NCI-H2196 treated with DMSO at 0.1 percent for 48 hours (cell line): ENCODE measurements at regions not wholly inside any gene's neighbourhood (a gene's known extent, or its start where the extent isn't known, plus 50 kb on each side); places are given as distances from the start of the nearest gene placed in this dataset.
"Not testable (repeated sequence)": the region's sequence is repeated elsewhere in the genome, so short reads cannot be mapped to it uniquely, and the experiment has no call there.

Experiments used
- DNase-seq: peaks from one replicate; lab custom pipeline; 2025; ENCODE audit not compliant: unreplicated experiment; lab: John Stamatoyannopoulos, UW

DNA sequence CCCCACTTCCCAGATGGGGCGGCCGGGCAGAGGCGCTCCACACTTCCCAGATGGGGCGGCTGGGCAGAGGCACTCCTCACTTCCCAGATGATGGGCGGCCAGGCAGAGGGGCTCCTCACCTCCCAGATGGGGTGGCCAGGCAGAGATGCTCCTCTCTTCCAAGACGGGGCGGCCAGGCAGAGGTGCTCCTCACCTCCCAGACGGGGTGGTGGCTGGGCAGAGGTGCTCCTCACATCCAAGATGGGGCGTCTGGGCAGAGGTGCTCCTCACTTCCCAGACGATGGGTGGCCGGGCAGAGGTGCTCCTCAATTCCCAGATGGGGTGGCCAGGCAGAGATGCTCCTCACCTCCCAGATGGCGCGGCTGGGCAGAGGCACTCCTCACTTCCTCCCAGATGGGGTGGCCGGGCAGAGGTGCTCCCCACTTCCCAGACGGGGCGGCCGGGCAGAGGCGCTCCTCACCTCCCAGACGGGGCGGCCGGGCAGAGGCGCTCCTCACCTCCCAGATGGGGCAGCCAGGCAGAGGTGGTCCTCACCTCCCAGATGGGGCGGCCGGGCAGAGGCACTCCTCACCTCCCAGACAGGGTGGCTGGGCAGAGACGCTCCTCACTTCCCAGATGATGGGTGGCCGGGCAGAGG, 275.2 kb downstream of the LIPI start:
- DNase-seq, result not testable (repeated sequence)

DNA sequence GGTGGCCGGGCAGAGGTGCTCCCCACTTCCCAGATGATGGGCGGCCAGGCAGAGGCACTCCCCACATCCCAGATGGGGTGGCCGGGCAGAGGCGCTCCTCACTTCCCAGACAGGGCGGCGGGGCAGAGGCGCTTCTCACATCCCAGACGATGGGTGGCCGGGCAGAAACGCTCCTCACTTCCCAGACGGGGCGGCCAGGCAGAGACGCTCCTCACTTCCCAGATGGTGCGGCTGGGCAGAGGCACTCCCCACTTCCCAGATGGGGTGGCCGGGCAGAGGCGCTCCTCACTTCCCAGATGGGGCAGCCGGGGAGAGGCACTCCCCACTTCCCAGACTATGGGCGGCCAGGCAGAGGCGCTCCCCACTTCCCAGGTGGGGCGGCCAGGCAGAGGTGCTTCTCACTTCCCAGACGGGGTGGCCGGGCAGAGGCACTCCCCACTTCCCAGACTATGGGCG, 275.8 kb downstream of the LIPI start:
- not testable (repeated sequence) for DNase-seq

DNA sequence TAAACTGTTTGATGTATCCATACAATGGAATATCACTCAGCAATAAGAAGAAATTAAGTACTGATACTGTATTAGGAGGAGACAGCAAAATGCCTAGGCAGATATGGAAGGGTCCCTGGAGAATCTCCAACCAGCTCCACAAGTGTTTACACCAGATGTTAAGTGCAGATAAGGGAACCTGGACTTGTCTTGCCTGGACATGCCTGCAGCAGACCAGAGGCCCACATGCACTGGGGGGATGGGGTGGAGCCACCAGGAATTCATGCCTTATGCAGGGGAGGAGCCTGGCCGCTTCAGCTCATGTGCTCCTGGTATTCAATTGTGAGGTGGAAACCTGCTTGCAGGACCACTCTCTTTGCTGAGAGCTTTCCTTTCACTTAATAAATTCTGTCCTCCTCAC, 287.6 kb downstream of the LIPI start:
- not testable (repeated sequence) for DNase-seq

DNA sequence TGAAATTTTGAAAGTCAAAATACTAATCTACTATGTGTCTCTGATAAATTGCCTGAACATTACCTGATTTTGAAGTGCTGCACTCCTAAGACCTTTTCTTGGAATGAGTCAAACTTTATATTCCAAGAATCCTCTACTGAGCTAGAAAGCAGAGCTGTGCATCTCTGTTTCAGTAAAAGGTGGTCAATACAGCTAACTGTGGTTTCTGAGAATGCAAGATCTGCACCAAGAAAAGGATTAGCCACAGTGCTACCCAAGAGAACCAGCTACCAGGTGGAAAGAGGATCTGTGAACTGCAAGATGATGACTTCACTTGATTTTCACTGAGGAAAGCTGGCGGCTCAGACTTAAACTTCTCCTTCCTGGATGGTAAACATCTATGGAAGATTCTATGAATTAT, 289.3 kb downstream of the LIPI start:
- not testable (repeated sequence) for DNase-seq

DNA sequence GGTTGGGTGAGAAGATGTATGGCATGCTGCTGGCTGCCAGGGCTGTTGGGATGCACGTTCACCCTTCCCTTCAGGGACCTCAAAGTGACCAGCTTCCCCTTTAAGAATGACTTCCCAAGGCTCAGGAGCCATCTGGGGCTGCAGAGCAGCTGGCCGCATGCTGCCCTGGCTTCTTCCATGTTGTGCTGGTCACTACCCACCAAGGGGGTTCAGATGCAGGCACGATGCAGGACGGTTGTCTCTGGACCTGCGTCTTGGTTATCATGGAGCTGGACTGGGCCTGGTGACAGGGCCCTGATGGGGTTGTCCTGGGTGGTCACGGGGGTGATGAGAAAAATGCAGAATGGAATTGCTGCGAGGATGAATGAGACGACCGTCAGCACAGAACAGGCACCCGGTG, 297.8 kb downstream of the POTED start:
- DNase-seq, result not testable (repeated sequence)

DNA sequence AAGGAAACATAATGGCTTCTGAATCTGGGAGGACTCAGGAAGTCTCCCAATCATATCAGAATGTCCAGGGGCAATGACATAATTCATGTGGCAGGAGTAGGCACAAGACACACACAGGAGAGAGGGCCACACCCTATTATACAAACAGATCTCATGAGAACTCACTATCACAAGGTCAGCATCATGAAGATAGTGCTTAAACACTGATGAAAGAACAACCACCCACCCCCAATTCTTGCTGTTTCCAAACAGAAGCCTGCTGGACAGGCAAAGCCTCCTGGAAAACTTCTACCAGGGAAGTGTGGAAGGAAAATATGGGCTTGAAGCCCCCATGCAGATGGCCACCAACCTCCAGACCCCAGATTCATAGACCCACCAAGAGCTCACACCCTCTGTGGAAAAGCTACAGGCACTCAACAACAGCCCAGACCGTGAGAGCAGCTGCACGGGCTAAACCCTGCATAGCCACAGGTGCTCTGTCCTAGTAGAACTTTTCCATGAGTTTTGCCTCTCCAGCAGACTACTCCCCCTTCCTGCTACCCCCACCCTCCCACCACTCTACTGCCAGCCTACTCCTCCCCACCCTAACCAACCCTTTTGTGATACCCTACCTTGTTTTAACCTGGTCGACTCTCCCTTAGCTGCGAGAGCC, 287.1 kb downstream of the POTED start:
- DNase-seq, result not testable (repeated sequence)

DNA sequence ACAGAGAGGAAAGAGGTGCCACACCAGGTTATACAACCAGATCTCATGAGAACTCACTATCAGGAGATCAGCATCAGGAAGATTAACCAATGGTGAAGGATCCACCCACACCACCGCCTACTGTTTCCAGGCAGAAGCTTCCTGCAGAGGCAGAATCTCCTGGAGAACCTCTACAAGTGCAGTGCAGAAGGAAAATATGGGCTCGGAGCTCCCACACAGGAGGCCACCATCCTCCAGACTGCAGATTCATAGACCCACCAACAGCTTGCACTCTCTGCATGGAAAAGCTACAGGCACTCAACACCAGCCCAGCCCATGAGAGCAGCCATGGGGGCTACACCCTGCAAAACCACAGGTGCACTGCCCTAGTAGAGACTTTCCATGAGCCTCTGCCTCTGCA, 284.0 kb downstream of the POTED start:
- not testable (repeated sequence) for DNase-seq

DNA sequence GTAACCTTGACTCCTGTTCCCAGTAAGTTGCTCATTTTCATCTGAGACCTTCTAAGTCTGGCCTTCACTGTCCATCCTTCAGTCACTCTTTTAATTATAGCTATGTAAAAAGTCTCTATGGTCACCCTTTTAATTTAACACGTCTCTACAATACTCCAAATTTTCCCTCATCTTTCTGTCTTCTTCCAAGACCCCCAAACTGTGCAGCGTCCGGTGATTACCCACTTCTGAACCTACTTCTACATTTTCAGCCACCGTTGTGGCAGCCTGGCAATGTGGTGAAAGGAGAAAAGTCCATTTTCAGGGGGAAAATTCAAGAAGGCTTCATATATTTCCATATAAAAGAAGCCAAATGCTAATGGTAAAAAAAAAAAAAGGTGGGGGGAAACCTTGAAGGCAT, 283.4 kb downstream of the POTED start:
- not testable (repeated sequence) for DNase-seq

DNA sequence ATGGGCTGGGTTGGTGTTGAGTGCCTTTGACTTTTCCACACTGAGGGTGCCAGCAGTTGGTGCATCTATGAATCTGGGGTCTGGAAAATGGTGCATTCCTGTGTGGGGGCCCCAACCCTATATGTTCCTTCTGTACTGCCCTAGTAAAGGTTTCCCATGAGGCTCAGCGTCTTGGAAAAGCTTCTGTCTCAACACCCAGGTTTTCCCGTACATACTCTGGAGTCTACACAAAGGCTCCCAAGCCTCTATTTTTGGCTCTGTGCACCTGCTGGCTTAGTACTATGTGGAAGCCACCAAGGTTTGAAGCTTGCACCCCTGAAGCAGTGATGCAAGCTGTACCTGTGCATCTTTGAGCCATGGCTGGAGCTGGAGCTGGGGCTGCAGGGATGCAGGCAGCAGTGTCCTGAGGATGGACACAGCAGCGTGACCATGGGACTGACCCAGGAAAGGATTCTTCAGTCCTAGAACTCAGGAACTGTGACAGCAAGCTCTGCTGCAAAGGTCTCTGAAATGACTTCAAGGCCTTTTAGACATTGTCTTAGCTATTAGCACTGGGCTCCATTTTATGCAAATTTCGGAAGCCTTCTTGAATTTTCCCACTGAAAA, 282.7 kb downstream of the POTED start:
- not testable (repeated sequence) for DNase-seq

DNA sequence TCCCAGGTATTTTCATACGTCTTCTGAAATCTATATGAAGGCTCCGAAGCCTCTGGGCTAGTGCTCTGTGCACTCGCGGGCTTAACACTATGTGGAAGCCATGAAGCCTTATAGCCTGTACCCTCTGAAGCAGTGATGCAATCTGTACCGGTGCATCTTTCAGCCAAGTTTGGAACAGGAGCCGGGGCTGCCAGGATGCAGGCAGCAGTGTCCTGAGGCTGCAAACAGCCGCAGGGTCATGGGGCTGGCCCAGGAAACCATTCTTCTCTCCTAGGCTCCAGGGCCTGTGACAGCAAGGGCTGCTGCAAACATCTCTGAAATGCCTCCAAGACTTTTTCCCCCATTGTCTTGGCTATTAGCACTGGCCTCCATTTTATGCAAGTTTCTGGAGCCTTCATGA, 279.6 kb downstream of the POTED start:
- DNase-seq, result not testable (repeated sequence)

DNA sequence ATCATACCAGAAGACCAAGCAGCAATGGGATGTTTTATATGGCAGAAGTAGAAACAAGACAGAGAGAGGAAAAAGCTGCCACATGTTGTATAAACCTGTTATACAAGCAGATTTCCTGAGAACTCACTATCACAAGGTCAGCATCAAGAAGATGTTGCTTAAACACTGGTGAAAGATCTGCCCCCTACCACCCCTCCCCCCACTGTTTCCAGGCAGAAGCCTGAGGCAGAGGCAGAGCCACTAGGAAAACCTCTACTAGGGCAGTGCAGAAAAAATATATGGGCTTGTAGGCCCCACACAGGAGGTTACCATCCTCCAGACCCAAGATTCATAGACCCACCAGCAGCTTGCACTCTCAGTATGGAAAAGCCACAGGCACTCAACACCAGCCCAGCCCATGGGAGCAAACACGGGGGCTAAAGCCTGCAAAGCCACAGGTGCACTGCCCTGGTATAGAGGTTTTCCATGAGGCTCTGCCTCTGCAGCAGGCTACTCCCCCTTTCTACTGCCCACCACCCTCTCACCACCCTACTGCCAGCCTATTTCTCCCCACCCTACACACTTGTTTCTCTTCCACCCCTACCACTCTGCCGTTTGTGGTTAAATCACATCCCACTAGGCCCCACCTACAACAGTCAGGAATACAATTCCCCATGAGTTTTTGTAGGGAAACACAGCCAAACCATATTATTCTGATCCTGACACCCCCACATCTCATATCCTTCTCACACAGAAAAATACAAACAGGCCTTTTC, 274.2 kb downstream of the POTED start:
- not testable (repeated sequence) for DNase-seq

DNA sequence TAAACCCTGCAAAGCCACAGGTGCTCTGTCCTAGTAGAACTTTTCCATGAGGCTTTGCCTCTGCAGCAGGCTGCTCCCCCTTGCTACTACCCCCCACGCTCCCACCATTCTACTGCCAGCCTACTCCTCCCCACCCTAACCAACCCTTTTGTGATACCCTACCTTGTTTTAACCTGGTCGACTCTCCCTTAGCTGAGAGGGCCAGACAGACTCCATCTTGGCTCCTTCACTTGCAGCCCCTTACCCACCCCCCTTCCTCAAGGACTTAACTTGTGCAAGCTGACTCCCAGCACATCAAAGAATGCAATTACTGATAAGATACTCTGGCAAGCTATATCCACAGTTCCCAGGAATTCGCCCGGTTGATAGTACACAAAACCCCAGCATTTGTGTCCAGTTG, 267.9 kb downstream of the POTED start:
- not testable (repeated sequence) for DNase-seq

DNA sequence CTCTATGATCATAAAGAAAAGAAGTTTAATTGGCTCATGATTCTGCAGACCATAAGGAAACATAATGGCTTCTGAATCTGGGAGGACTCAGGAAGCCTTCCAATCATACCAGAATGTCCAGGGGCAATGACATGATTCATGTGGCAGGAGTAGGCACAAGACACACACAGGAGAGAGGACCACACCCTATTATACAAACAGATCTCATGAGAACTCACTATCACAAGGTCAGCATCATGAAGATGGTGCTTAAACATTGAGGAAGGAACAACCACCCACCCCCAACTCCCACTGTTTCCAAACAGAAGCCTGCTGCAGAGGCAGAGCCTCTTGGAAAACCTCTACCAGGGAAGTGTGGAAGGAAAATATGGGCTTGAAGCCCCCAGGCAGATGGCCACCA, 267.4 kb downstream of the POTED start:
- not testable (repeated sequence) for DNase-seq

DNA sequence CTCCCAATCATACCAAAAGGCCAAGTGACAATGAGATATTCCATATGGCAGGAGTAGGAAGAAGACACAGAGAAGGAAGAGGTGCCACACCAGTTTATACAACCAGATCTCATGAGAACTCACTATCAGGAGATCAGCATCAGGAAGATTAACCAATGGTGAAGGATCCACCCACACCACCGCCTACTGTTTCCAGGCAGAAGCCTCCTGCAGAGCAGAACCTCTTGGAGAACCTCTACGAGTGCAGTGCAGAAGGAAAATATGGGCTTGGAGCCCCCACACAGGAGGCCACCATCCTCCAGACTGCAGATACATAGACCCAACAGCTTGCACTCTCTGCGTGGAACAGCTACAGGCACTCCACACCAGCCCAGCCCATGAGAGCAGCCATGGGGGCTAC, 264.4 kb downstream of the POTED start:
- DNase-seq, result not testable (repeated sequence)

DNA sequence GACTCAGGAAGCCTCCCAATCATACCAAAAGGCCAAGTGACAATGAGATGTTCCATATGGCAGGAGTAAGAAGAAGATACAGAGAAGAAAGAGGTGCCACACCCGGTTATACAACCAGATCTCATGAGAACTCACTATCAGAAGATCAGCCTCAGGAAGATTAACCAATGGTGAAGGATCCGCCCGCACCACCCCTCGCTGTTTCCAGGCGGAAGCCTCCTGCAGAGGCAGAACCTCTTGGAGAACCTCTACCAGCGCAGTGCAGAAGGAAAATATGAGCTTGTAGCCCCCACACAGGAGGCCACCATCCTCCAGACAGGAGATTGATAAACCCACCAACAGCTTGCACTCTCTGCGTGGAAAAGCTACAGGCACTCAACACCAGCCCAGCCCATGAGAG, 245.1 kb downstream of the POTED start:
- no peak for DNase-seq

DNA sequence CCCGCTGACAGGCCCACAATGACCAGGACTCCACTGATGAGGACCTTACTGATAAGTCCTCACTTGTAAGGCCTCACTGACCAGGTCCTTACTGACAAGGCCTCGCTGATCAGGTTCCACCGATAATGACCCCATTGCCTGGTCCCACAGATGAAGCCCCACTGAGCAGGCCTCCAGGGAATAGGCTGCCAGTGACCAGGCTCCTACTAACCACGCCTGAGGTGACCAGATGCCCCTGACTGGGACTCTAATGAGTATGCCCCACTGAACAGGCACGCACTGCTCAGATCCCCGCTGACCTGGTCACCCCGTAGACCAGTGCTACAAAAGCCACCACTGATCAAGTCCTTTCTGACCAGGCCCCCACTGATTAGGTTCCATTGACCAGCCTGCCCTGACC, 241.2 kb downstream of the POTED start:
- not testable (repeated sequence) for DNase-seq

DNA sequence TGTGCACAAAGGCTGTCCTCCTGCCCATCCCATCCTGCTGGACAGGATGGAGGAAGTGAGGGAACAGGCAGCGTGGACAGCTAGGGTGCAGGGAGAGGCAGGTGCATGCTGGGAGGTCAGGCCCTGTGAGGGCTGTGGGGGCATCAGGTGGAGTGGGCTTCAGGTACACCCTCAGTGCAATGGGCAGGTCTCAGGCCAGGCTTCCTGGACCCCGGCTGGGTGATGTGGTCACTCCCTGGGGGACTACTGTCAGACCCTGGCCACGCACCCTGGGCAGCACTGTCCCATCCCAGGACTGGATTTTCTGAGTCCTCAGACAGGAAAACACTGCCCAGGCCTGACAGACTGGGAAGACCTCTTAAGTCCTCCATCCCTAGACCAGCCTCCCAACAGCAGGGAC, 239.9 kb downstream of the POTED start:
- DNase-seq, result not testable (repeated sequence)

DNA sequence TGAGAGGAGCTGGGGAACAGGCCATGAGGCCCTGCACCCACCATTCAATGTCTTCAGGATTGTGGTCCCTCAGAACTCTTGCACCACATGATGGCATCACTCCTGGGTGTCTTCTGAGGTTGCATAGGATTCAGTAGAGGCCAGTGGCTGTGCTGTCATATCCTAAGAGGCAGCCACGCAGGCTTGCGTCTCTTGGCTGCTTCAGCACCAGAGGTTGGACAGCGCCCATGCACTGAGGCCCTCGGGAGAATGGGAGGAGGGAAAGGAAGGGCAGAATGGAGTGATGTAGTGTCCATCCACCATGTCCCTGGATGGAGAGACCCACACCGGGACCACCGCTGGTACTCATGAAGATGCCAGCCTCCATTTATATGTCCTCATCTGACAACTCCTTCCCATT, 237.1 kb downstream of the POTED start:
- not testable (repeated sequence) for DNase-seq

DNA sequence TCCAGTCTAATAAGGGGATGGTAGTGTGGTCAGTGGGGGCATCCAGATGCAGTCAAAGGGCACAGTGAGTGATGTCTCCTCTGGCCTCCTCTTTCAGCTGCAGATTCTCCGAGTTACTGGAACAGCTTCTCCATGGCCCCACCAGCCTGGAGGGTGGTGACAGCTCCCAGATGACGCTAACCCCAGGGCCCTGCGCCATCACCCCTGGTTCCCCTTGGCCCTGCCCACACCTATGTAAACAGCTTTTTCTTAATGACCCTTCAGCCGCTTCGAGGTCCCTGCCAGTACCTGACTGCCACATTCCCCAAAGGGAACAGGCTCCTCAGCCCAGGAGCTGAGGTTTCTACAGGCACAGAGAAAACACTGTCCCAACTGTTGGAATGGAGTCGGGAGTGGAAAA, 235.0 kb downstream of the POTED start:
- not testable (repeated sequence) for DNase-seq

DNA sequence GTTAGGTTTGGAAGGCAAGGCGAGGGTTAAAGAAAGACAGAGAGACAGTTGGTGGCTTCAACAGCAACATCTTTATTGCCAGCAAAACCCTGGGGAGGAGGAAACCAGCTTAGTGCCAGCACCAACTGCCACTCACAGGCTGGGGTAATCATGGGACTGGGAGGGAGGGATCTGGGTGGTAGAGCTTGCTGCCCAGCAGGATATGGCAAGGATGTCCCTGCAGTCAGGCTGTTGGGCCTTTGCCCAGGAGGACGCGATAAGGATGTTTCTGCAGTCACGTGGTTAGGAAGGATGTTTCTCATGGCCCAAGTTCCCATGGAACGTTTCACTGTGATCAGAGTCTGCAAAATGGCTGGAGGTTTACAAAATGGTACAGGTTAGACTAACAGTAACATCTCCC, 233.5 kb downstream of the POTED start:
- not testable (repeated sequence) for DNase-seq

DNA sequence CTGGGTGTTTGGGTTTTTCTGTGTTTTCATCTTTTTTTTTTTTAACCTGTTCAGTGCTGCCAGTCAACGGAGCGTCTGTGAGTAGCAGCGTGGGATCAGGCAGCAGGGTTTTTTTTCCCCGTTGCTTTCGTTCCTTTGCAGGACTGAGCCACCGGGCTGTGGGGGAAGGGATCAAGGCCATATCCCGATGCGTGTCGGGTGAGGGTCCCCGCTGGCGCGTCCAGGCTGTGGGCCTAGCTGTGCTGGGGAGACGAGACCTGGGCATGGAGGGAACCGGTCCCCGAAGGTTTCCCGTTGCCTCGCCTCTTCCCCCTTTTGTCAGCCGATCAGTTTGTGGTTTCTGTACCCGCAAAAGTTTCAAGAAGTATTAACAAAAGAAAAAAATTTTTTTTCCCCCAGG, 218.1 kb downstream of the POTED start:
- not testable (repeated sequence) for DNase-seq

DNA sequence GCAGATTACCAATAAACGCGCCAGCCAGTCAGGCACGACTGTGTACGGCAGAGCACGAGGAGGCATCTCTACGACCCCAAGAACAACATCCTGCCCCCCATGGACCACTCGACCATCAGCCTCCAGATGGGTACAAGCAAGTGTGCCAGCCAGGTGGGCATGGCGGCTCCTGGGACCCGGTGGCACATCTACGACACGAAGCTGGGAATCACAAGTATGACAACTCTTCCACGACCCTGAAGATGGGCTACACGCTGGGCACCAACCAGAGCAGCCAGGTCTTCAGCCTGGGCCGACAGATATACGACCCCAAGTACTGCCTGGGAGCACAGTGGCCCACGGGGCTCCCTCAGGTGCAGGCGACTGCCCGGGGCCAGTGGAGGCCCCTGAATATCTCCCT, 217.6 kb downstream of the POTED start:
- DNase-seq, result no peak
